ENCODE measurements at regions not wholly inside any gene's neighbourhood (a gene's known extent, or its start where the extent isn't known, plus 50 kb on each side); places are given as distances from the start of the nearest gene placed in this dataset.

DNA sequence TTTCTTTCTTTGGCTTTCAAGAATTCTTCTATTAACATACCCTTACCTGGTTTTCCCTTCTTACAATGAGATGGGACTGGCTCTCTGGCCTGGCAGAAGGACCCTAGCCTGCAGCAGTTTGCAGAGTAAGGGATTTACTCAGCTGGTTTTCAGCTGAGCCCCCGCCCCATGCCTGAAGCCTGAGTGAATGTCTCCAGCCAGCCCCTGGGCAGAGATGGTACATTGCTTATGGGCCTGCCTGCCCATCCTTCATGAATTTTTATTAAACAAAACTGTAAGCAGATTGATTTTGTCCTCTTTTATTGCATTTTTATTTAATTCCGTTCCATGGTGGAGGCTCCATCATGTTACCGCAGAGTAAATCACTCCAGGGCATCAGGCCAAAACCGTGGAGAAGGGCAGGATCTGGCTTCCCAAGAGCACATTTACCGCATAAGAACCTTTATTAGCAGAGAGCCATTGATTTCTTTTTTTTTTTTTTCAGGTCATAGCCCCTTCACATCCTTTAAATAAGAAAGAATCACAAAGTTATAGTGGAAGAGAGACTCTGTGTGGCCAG lies 316.2 kb downstream of the DHX35 start:
- Histone ChIP-seq H3K4me3 (replicated peaks in 1 of 3; ENCODE audit: insufficient read depth in 1 of 3, low read depth in 1 of 3, low read length in 3 of 3) (no peak overlapping the region), H4K20me1 (replicated peaks; ENCODE audit: control insufficient read depth, extremely low read depth, insufficient read depth, low read length) (no peaks in the 10 kb centered on the region), H3K4me1 (ENCODE audit: control insufficient read depth, extremely low read depth, insufficient read depth, low read length) (no peaks in the 10 kb centered on the region), H3K9ac (replicated peaks; ENCODE audit: extremely low read depth, insufficient read depth, low read length) (no peak overlapping the region), H3K27ac (ENCODE audit: insufficient read depth, low read depth, low read length) (no peak overlapping the region), H3K4me2 (ENCODE audit: insufficient read depth, low read length) (no peak overlapping the region), H3K27me3 (ENCODE audit: control insufficient read depth in 2 of 2, insufficient read depth in 2 of 2, low read length in 2 of 2) (no peaks in the 10 kb centered on the region), H3K36me3 (ENCODE audit: control insufficient read depth in 2 of 2, extremely low read depth in 1 of 2, insufficient read depth in 2 of 2, low read length in 2 of 2) (no peaks in the 10 kb centered on the region), H3K9me1 (replicated peaks; ENCODE audit: control insufficient read depth, extremely low read depth, insufficient read depth, low read length) (no peaks in the 10 kb centered on the region), H2AFZ (ENCODE audit: low read depth, low read length) (no peak overlapping the region), H3K9me3 (replicated peaks; ENCODE audit: control insufficient read depth, insufficient read depth, low read length) (no peaks in the 10 kb centered on the region), H3K79me2 (ENCODE audit: control insufficient read depth, insufficient read depth, low read length) (no peaks in the 10 kb centered on the region)
- no peak for FAIRE-seq
- BruUV-seq (replicated peaks), result no TSS peak
- intact Hi-C loops (cut with micrococcal nuclease), result no loop called here
- dilution Hi-C loops (cut with MboI; ENCODE audit: extremely low pct_ligation_motif_present, low sequenced_read_pairs), result no loop called here
- ChIA-PET POLR2A (no interaction called here), CTCF (interaction anchor here (1.0 to 1.2 kb wide), 2 partner anchors 10 to 14 kb away, joined by 3 to 4 read pairs; no protein-coding TSS in a partner anchor)
- TF ChIP-seq FOS (IDR thresholded peaks at IDR 0.05; ENCODE audit: borderline replicate concordance, insufficient read depth, low read length), result no peak
- TF ChIP-seq EZH2 (IDR thresholded peaks at IDR 0.05; ENCODE audit: borderline replicate concordance, low read depth, low read length, severe bottlenecking), result no peak
- TF ChIP-seq, protein P1, sequence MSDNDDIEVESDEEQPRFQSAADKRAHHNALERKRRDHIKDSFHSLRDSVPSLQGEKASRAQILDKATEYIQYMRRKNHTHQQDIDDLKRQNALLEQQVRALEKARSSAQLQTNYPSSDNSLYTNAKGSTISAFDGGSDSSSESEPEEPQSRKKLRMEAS (IDR thresholded peaks at IDR 0.05; ENCODE audit: insufficient read depth, insufficient read length), result no peak
- no peak for TF ChIP-seq POLR2AphosphoS5 (IDR thresholded peaks at IDR 0.05; ENCODE audit: insufficient read depth, low read depth, low read length)
- no peak for TF ChIP-seq GATA2 (IDR thresholded peaks at IDR 0.05; ENCODE audit: insufficient read depth, insufficient read length, low read depth, low read length)
- TF ChIP-seq MYC (IDR thresholded peaks at IDR 0.05; ENCODE audit: low read depth, low read length), result no peak
- TF ChIP-seq, protein P2, sequence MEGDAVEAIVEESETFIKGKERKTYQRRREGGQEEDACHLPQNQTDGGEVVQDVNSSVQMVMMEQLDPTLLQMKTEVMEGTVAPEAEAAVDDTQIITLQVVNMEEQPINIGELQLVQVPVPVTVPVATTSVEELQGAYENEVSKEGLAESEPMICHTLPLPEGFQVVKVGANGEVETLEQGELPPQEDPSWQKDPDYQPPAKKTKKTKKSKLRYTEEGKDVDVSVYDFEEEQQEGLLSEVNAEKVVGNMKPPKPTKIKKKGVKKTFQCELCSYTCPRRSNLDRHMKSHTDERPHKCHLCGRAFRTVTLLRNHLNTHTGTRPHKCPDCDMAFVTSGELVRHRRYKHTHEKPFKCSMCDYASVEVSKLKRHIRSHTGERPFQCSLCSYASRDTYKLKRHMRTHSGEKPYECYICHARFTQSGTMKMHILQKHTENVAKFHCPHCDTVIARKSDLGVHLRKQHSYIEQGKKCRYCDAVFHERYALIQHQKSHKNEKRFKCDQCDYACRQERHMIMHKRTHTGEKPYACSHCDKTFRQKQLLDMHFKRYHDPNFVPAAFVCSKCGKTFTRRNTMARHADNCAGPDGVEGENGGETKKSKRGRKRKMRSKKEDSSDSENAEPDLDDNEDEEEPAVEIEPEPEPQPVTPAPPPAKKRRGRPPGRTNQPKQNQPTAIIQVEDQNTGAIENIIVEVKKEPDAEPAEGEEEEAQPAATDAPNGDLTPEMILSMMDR (IDR thresholded peaks at IDR 0.05; ENCODE audit: extremely low read depth in 1 of 2, insufficient read depth in 1 of 2, low read depth in 1 of 2, low read length in 2 of 2), result no peak
- no peak for DNase-seq (ENCODE audit: low read depth, low spot score)
